ENCODE measurements at regions not wholly inside any gene's neighbourhood (a gene's known extent, or its start where the extent isn't known, plus 50 kb on each side); places are given as distances from the start of the nearest gene placed in this dataset.
"Not testable (repeated sequence)": the region's sequence is repeated elsewhere in the genome, so short reads cannot be mapped to it uniquely, and the experiment has no call there.

GRCh38 chr2:54041135-54041534 is 70.3 kb upstream of the PSME4 start:
- in situ Hi-C loops (cut with HindIII; ENCODE audit: low pct_ligation_motif_present, low pct_unique_long_range_greater_than_20kb, low sequenced_read_pairs) = no loop called here
- DNase-seq = no peak

- DNase-seq = no peak
- in situ Hi-C loops (cut with HindIII; ENCODE audit: low pct_ligation_motif_present, low pct_unique_long_range_greater_than_20kb, low sequenced_read_pairs) = no loop called here
Observed at GRCh38 chr2:54040685-54041084, 69.9 kb upstream of the PSME4 start.

- in situ Hi-C loops (cut with HindIII; ENCODE audit: low pct_ligation_motif_present, low pct_unique_long_range_greater_than_20kb, low sequenced_read_pairs) = no loop called here
- no peak for DNase-seq
Observed at GRCh38 chr2:54040250-54040649, 69.5 kb upstream of the PSME4 start.

- no peak for DNase-seq
- in situ Hi-C loops (cut with HindIII; ENCODE audit: low pct_ligation_motif_present, low pct_unique_long_range_greater_than_20kb, low sequenced_read_pairs) = no loop called here
Observed at GRCh38 chr2:54038835-54039234, 68.0 kb upstream of the PSME4 start.

GRCh38 chr2:54031288-54031687 is 60.5 kb upstream of the PSME4 start:
- DNase-seq; in situ Hi-C loops (cut with HindIII; ENCODE audit: low pct_ligation_motif_present, low pct_unique_long_range_greater_than_20kb, low sequenced_read_pairs): not testable (repeated sequence)

GRCh38 chr2:54030806-54031205 is 60.0 kb upstream of the PSME4 start:
- no peak for DNase-seq
- in situ Hi-C loops (cut with HindIII; ENCODE audit: low pct_ligation_motif_present, low pct_unique_long_range_greater_than_20kb, low sequenced_read_pairs) = no loop called here

- in situ Hi-C loops (cut with HindIII; ENCODE audit: low pct_ligation_motif_present, low pct_unique_long_range_greater_than_20kb, low sequenced_read_pairs) = no loop called here
- DNase-seq = no peak
Observed at GRCh38 chr2:54030396-54030741, 59.6 kb upstream of the PSME4 start.

GRCh38 chr2:54029721-54030395 is 59.1 kb upstream of the PSME4 start:
- in situ Hi-C loops (cut with HindIII; ENCODE audit: low pct_ligation_motif_present, low pct_unique_long_range_greater_than_20kb, low sequenced_read_pairs) = no loop called here
- no peak for DNase-seq

- in situ Hi-C loops (cut with HindIII; ENCODE audit: low pct_ligation_motif_present, low pct_unique_long_range_greater_than_20kb, low sequenced_read_pairs); DNase-seq: not testable (repeated sequence)
Observed at GRCh38 chr2:54025463-54026075, 54.8 kb upstream of the PSME4 start.

- in situ Hi-C loops (cut with HindIII; ENCODE audit: low pct_ligation_motif_present, low pct_unique_long_range_greater_than_20kb, low sequenced_read_pairs) = no loop called here
- DNase-seq = no peak
Observed at GRCh38 chr2:54024576-54024975, 53.8 kb upstream of the PSME4 start.

GRCh38 chr2:54021702-54022101 is 50.9 kb upstream of the PSME4 start:
- in situ Hi-C loops (cut with HindIII; ENCODE audit: low pct_ligation_motif_present, low pct_unique_long_range_greater_than_20kb, low sequenced_read_pairs) = no loop called here

GRCh38 chr2:54020793-54021414 is 50.1 kb upstream of the PSME4 start:
- no peak for DNase-seq
- in situ Hi-C loops (cut with HindIII; ENCODE audit: low pct_ligation_motif_present, low pct_unique_long_range_greater_than_20kb, low sequenced_read_pairs) = no loop called here

More at GRCh38 chr2:54021702-54022101, 50.9 kb upstream of the PSME4 start:
- DNase-seq = no peak

Data from ACHN (cell line).